ENCODE measurements at regions not wholly inside any gene's neighbourhood (a gene's known extent, or its start where the extent isn't known, plus 50 kb on each side); places are given as distances from the start of the nearest gene placed in this dataset.
A peak's percentile ranks its signal among the peaks of the same experiment; 100 is the strongest.

- H3K27ac Mint-ChIP-seq, result no peak overlapping the region
- no peaks in the 10 kb centered on the region for H3K36me3 Mint-ChIP-seq
- DNase-seq (ENCODE audit: low spot score in 2 of 2) (no peak), ATAC-seq (no peak)
- H3K9me3 Mint-ChIP-seq, result peaks cover 0 to 6% of the 10 kb centered on the region in 2 donors
Observed at GRCh38 chr2:150417278-150417677, 70.2 kb downstream of the RND3 start.

DNA sequence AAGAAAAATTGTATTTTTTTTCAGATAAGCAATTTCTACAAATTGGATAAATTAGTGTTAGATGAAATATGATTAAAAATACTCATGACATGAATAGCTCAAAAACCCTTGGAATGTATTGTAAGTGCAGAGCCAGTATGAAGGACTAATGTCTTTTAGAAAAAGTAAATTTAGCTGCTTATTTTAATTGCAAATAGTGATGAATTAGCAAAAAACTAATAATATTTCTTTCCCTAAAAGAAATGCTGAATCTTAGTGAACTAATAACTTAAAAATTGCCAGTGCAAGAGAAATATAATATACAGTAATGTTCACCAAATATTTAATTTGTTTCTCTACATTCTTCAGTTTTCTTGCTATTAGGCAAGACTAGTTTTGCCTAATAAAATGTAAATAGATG lies 72.4 kb downstream of the RND3 start:
- Mint-ChIP-seq H3K9me3 (peaks cover 0 to 12% of the 10 kb centered on the region in 2 donors), H3K36me3 (no peaks in the 10 kb centered on the region)
- DNase-seq (ENCODE audit: low spot score in 2 of 2), result no peak

GRCh38 chr2:150413910-150414309 lies 73.6 kb downstream of the RND3 start:
- H3K9me3 Mint-ChIP-seq, result peaks cover 0 to 12% of the 10 kb centered on the region in 2 donors
- ATAC-seq, result no peak
- no peaks in the 10 kb centered on the region for H3K36me3 Mint-ChIP-seq

More for the DNA sequence above, 72.4 kb downstream of the RND3 start:
- ATAC-seq, result no peak
- no peak overlapping the region for H3K27ac Mint-ChIP-seq

GRCh38 chr2:150413366-150413765 lies 74.1 kb downstream of the RND3 start:
- DNase-seq (ENCODE audit: low spot score in 2 of 2) (no peak), ATAC-seq (no peak)
- Mint-ChIP-seq H3K36me3 (no peaks in the 10 kb centered on the region), H3K27ac (no peak overlapping the region), H3K9me3 (peaks cover 0 to 12% of the 10 kb centered on the region in 2 donors)

More at GRCh38 chr2:150413910-150414309, 73.6 kb downstream of the RND3 start:
- no peak overlapping the region for H3K27ac Mint-ChIP-seq
- no peak for DNase-seq (ENCODE audit: low spot score in 2 of 2)

DNA sequence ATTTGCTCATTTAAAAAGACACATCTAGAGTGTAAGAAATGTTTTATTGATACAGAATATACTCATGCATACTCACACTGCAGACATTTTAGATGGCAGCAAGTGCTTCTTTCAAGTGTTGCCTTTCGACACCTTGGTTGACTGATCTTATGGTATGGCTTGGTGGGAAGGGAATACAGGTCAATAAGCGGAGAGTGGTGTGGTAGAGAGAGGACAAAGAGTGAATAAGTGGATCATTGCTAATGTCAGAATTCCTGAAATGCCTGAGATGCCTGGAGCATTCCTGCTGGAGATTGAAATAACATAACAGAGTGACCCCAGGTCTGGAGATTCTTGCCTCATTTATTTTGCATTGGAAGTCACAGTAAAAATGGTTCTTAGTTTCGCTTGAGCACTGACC lies 76.7 kb downstream of the RND3 start:
- Mint-ChIP-seq H3K9me3 (peaks cover 10 to 15% of the 10 kb centered on the region in 2 donors), H3K36me3 (no peaks in the 10 kb centered on the region), H3K27ac (no peak overlapping the region)
- DNase-seq (ENCODE audit: low spot score in 2 of 2) (no peak), ATAC-seq (no peak)

DNA sequence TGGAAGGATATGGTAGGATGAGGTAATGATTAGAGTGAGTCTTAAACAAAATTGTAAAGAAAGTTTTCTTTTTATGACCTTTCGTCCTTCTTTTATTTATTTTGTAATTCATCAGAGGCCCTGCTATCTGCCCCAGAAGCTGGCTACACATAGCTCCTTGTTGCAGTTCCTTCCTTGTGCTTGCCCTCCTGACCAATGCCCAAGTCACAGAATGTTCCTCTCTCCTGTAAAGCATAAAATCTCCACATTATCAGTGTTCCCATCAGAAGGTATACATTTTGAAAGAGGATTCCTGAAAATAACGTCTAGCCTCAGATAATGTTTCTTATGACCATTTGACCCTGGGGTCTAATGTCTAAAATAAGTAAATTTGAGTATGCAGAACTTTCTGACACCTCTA lies 78.3 kb downstream of the RND3 start:
- Mint-ChIP-seq H3K36me3 (no peaks in the 10 kb centered on the region), H3K27ac (no peak overlapping the region)

GRCh38 chr2:150404147-150404546 lies 83.3 kb downstream of the RND3 start:
- ATAC-seq (no peak), DNase-seq (ENCODE audit: low spot score in 2 of 2) (no peak)
- Mint-ChIP-seq H3K9me3 (peaks cover 7 to 10% of the 10 kb centered on the region in 2 donors), H3K36me3 (no peaks in the 10 kb centered on the region), H3K27ac (no peak overlapping the region)

More for the DNA sequence above, 78.3 kb downstream of the RND3 start:
- peaks cover 10 to 15% of the 10 kb centered on the region in 2 donors for H3K9me3 Mint-ChIP-seq
- ATAC-seq (no peak), DNase-seq (ENCODE audit: low spot score in 2 of 2) (no peak)

- Mint-ChIP-seq H3K36me3 (no peaks in the 10 kb centered on the region), H3K9me3 (peaks cover 7 to 10% of the 10 kb centered on the region in 2 donors), H3K27ac (peak overlapping the region in 1 of 2 donors; percentile 30)
- DNase-seq (ENCODE audit: low spot score in 2 of 2) (no peak), ATAC-seq (peak in 1 of 2 donors; percentile 44)
Observed at GRCh38 chr2:150403457-150403856, 84.0 kb downstream of the RND3 start.

- Mint-ChIP-seq H3K27ac (peak overlapping the region in 1 of 2 donors; percentile 30), H3K36me3 (no peaks in the 10 kb centered on the region), H3K9me3 (peaks cover 7 to 10% of the 10 kb centered on the region in 2 donors)
- DNase-seq (ENCODE audit: low spot score in 2 of 2) (no peak), ATAC-seq (no peak)
Observed at GRCh38 chr2:150402953-150403352, 84.5 kb downstream of the RND3 start.

- H3K9me3 Mint-ChIP-seq, result peaks cover 0 to 6% of the 10 kb centered on the region in 2 donors
- no peak for ATAC-seq
- no peak overlapping the region for H3K27ac Mint-ChIP-seq
- DNase-seq (ENCODE audit: low spot score in 2 of 2), result no peak
- no peaks in the 10 kb centered on the region for H3K36me3 Mint-ChIP-seq
Observed at GRCh38 chr2:150400849-150401248, 86.6 kb downstream of the RND3 start.

GRCh38 chr2:150392614-150393013 lies 94.9 kb downstream of the RND3 start:
- Mint-ChIP-seq H3K36me3 (no peaks in the 10 kb centered on the region), H3K27ac (no peak overlapping the region), H3K9me3 (peaks cover 3 to 10% of the 10 kb centered on the region in 2 donors)
- DNase-seq (ENCODE audit: low spot score in 2 of 2), result no peak
- ATAC-seq, result no peak

DNA sequence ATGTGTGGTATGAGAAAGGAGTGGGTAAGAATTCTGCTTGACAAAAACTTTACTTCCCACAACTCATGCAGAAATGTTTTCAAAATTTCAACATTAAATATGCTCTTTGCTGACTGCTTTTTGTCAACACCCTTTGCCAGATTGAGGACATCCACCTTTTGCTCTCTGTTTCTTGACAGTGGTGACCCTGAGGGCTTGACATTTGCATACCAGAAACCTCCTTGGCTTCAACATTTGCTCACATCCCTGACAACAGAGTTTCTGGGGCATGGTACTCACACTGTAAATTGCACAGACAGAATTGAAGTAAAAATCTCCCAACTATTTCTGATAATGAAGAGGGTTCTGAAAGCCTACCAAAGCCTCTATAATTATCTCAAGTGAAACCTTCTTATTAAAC lies 95.7 kb downstream of the RND3 start:
- DNase-seq (ENCODE audit: low spot score in 2 of 2), result no peak
- ATAC-seq, result no peak
- Mint-ChIP-seq H3K27ac (no peak overlapping the region), H3K9me3 (peaks cover 3 to 10% of the 10 kb centered on the region in 2 donors), H3K36me3 (no peaks in the 10 kb centered on the region)

- H3K9me3 Mint-ChIP-seq, result peaks cover 4 to 10% of the 10 kb centered on the region in 2 donors
- no peak for ATAC-seq
- H3K27ac Mint-ChIP-seq, result no peak overlapping the region
- H3K36me3 Mint-ChIP-seq, result no peaks in the 10 kb centered on the region
- DNase-seq (ENCODE audit: low spot score in 2 of 2), result no peak
Observed at GRCh38 chr2:150389447-150389846, 98.0 kb downstream of the RND3 start.

- ATAC-seq (no peak), DNase-seq (ENCODE audit: low spot score in 2 of 2) (no peak)
- Mint-ChIP-seq H3K36me3 (no peaks in the 10 kb centered on the region), H3K27ac (no peak overlapping the region), H3K9me3 (peaks cover 10 to 11% of the 10 kb centered on the region in 2 donors)
Observed at GRCh38 chr2:150388289-150388625, 99.2 kb downstream of the RND3 start.

DNA sequence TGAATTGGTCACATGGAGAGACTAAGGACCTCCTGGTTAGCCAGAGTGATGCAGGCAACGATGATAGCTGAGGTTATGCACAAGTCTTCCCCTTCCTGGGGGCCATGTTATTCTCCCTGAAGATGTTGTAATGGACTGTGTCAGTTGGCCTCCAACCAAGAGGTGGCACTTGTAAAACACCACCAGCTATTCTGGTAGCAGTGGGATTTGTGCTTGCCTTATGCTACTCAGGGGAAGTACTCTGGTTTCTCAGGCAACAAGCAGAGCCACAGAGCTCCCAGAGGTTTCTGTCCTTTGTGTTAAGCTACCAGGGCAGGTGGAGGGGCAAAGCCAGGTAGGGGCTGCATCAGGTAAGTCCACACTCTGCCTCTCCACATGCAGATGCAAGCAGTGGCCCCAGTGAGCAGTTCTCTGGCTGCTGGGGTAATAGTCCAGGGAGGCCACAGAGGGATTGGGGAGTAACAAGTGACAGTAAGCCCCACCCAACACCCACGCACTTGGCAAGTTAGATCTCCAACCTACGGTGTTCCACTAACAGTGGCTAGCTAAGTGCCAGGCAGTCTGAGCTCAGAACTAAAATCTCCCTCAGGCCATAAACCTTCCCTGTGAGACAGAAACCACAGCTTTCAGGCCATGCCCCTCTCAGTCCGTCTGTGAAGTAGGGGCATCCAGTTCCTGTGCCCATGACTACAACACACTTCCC lies 99.7 kb downstream of the RND3 start:
- no peaks in the 10 kb centered on the region for H3K36me3 Mint-ChIP-seq
- H3K27ac Mint-ChIP-seq, result no peak overlapping the region

DNA sequence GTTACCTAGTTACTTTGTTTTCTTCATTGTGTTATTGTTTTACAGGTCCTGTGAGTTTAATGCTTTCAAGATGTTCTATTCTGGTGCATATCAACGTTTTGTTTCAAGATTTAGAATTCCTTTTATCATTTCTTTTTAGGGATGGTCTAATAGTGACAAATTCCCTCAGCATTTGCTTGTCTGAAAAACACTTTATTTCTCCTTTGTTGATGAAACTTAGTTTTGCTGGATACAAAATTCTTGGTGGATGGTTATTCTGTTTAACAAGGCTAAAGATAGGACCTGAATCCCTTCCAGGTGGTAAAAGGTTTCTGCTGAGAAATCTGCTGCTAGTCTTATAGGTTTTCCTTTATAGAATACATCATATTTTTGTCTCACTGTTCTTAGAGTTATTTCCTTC lies 102.3 kb downstream of the RND3 start:
- Mint-ChIP-seq H3K36me3 (no peaks in the 10 kb centered on the region), H3K9me3 (peaks cover 2 to 14% of the 10 kb centered on the region in 2 donors)
- ATAC-seq, result no peak

More for the DNA sequence above, 99.7 kb downstream of the RND3 start:
- H3K9me3 Mint-ChIP-seq, result peaks cover 10 to 14% of the 10 kb centered on the region in 2 donors
- DNase-seq (ENCODE audit: low spot score in 2 of 2), result no peak
- no peak for ATAC-seq

DNA sequence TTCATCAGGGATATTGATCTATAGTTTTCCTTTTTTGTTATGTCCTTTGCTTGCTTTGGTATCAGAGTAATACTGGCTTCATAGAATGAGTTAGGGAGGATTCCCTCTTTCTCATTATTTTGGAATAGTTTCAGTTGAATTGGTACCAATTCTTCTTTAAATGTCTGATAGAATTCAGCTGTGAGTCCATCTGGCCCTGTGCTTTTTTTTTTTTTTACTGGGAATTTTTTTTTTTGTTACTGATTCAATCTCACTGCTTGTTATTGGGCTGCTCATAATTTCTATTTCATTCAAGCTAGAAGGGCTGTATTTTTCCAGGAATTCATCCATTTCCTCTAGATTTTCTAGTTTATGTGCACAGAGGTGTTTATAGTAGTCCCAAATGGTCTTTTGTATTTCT lies 103.9 kb downstream of the RND3 start:
- ATAC-seq, result no peak
- no peak overlapping the region for H3K27ac Mint-ChIP-seq
- no peak for DNase-seq (ENCODE audit: low spot score in 2 of 2)
- no peaks in the 10 kb centered on the region for H3K36me3 Mint-ChIP-seq
- peaks cover 0 to 16% of the 10 kb centered on the region in 2 donors for H3K9me3 Mint-ChIP-seq

More for the DNA sequence above, 102.3 kb downstream of the RND3 start:
- H3K27ac Mint-ChIP-seq, result no peak overlapping the region
- DNase-seq (ENCODE audit: low spot score in 2 of 2), result no peak

- Mint-ChIP-seq H3K36me3 (no peaks in the 10 kb centered on the region), H3K27ac (no peak overlapping the region), H3K9me3 (peaks cover 0 to 14% of the 10 kb centered on the region in 2 donors)
- DNase-seq (ENCODE audit: low spot score in 2 of 2), result no peak
- no peak for ATAC-seq
Observed at GRCh38 chr2:150379166-150379565, 108.3 kb downstream of the RND3 start.

All from activated naive CD4-positive, alpha-beta T cell treated with anti-CD3 and anti-CD28 coated beads, Interleukin-2, amount 50 U/mL, for 72 hours (primary cell).